ENCODE measurements at regions not wholly inside any gene's neighbourhood (a gene's known extent, or its start where the extent isn't known, plus 50 kb on each side); places are given as distances from the start of the nearest gene placed in this dataset.

- no peak for TF ChIP-seq TCF15 (CRISPR knock-in tag; IDR thresholded peaks at IDR 0.05)
- TF ChIP-seq NR2F6 (CRISPR knock-in tag; IDR thresholded peaks at IDR 0.05) = no peak
- TF ChIP-seq MTA2 (IDR thresholded peaks at IDR 0.05; ENCODE audit: low read depth) = no peak
- no peak for TF ChIP-seq ZNF184 (CRISPR knock-in tag; IDR thresholded peaks at IDR 0.05)
These were observed 425.3 kb downstream of the NR4A2 start (continued) for GRCh38 chr2:155907211-155907610.

GRCh38 chr2:155905657-155906056 lies 426.9 kb downstream of the NR4A2 start:
- ATAC-seq (no peak), DNase-seq (ENCODE audit: extremely low read depth in 1 of 4, low spot score in 3 of 4) (no peak), FAIRE-seq (no peak)
- TF ChIP-seq MYNN (IDR thresholded peaks at IDR 0.05) (no peak), MYNN (CRISPR knock-in tag; IDR thresholded peaks at IDR 0.05) (no peak), NFATC3 (IDR thresholded peaks at IDR 0.05) (no peak), ZNF253 (CRISPR knock-in tag; conservative IDR thresholded peaks at IDR 0.05) (no peak), PURB (CRISPR knock-in tag; IDR thresholded peaks at IDR 0.05; ENCODE audit: low read depth) (no peak), TEAD1 (CRISPR knock-in tag; IDR thresholded peaks at IDR 0.05) (no peak), ZFP91 (CRISPR knock-in tag; IDR thresholded peaks at IDR 0.05) (no peak), NR3C1 (CRISPR knock-in tag; IDR thresholded peaks at IDR 0.05) (no peak), ZNF217 (CRISPR knock-in tag; IDR thresholded peaks at IDR 0.05) (no peak), MIER1 (IDR thresholded peaks at IDR 0.05; ENCODE audit: low read depth) (no peak), ZBTB8A (IDR thresholded peaks at IDR 0.05; ENCODE audit: partially characterized antibody) (no peak), NRF1 (conservative IDR thresholded peaks at IDR 0.05 in 1 of 2, IDR thresholded peaks at IDR 0.05 in 1 of 2) (no peak), ZNF655 (CRISPR knock-in tag; IDR thresholded peaks at IDR 0.05) (no peak)
- Histone ChIP-seq H3K27me3 (ENCODE audit: control insufficient read depth in 2 of 2, insufficient read depth in 2 of 2, low read length in 2 of 2) (no peaks in the 10 kb centered on the region), H3K9me3 (replicated peaks; ENCODE audit: control insufficient read depth, insufficient read depth, low read depth, low read length) (no peaks in the 10 kb centered on the region), H3K4me2 (ENCODE audit: insufficient read depth, low read length) (no peak overlapping the region), H4K20me1 (replicated peaks; ENCODE audit: control insufficient read depth, insufficient read depth, low read length) (no peaks in the 10 kb centered on the region), H3K36me3 (ENCODE audit: control insufficient read depth, insufficient read depth, low read length) (no peaks in the 10 kb centered on the region), H3K4me3 (no peak overlapping the region), H3K9me1 (ENCODE audit: control insufficient read depth, insufficient read depth, low read length) (no peaks in the 10 kb centered on the region), H3K9ac (ENCODE audit: insufficient read depth in 1 of 2, low read depth in 2 of 2, low read length in 2 of 2) (no peak overlapping the region), H3K4me1 (replicated peaks in 1 of 2; ENCODE audit: control insufficient read depth in 2 of 2, insufficient read depth in 2 of 2, low read length in 2 of 2) (no peaks in the 10 kb centered on the region), H3K79me2 (ENCODE audit: control insufficient read depth, insufficient read depth, low read length) (no peaks in the 10 kb centered on the region), H3K27ac (ENCODE audit: extremely low read depth, low read depth, low read length) (no peak overlapping the region), H2AFZ (ENCODE audit: low read depth, low read length) (no peak overlapping the region)
- in situ Hi-C loops (cut with MboI) = no loop called here
- no TSS peak for BruUV-seq (replicated peaks)
- CTCF ChIA-PET (ENCODE audit: low intra/inter-chr PET ratio) = no interaction called here
- 0% methylated on average over 1 of the region's 1 CpG for WGBS (ENCODE audit: insufficient coverage, low coverage, missing lambda C conversion rate)
- intact Hi-C loops (cut with micrococcal nuclease) = no loop called here
- POLR2A ChIA-PET = no interaction called here

Measured in K562 (cell line).